ENCODE measurements at regions not wholly inside any gene's neighbourhood (a gene's known extent, or its start where the extent isn't known, plus 50 kb on each side); places are given as distances from the start of the nearest gene placed in this dataset.

- TF ChIP-seq ZNF652 (CRISPR knock-in tag; IDR thresholded peaks at IDR 0.05; ENCODE audit: borderline replicate concordance, low read depth) (no peak), IKZF1 (IDR thresholded peaks at IDR 0.05) (no peak), LRRFIP1 (CRISPR knock-in tag; conservative IDR thresholded peaks at IDR 0.05) (no peak), MTERF4 (CRISPR knock-in tag; IDR thresholded peaks at IDR 0.05) (no peak), FOXK2 (IDR thresholded peaks at IDR 0.05) (no peak), MXD3 (CRISPR knock-in tag; IDR thresholded peaks at IDR 0.05) (no peak), CEBPB (IDR thresholded peaks at IDR 0.05; ENCODE audit: borderline replicate concordance, low read depth, low read length) (peak; percentile 41; the same call in 1 of the 2 replicates), PRPF4 (IDR thresholded peaks at IDR 0.05; ENCODE audit: low read depth, low read length, poor library complexity, severe bottlenecking) (no peak), BATF2 (CRISPR knock-in tag; IDR thresholded peaks at IDR 0.05) (no peak)
- FAIRE-seq (no peak), ATAC-seq (no peak), DNase-seq (ENCODE audit: low spot score) (no peak)
- Histone ChIP-seq H3K27ac (ENCODE audit: extremely low read length, insufficient read depth, low read length) (no peak overlapping the region), H4K20me1 (ENCODE audit: insufficient read depth, low read length) (no peaks in the 10 kb centered on the region), H3K9ac (ENCODE audit: insufficient read depth, low read depth, low read length) (no peak overlapping the region), H2AFZ (ENCODE audit: low read length) (no peak overlapping the region), H3K79me2 (ENCODE audit: insufficient read depth, low read length) (no peaks in the 10 kb centered on the region), H3K27me3 (ENCODE audit: control insufficient read depth in 1 of 2, insufficient read depth in 2 of 2, low read length in 2 of 2) (no peaks in the 10 kb centered on the region), H3K4me1 (ENCODE audit: insufficient read depth, low read length) (no peaks in the 10 kb centered on the region; the same call in 1 of the 2 replicates), H3K4me2 (ENCODE audit: low read depth, low read length) (no peak overlapping the region), H3K4me3 (replicated peaks in 1 of 3; ENCODE audit: insufficient read depth in 1 of 3, low read depth in 2 of 3, low read length in 3 of 3) (no peak overlapping the region), H3K9me3 (ENCODE audit: low read length) (no peaks in the 10 kb centered on the region), H3K36me3 (replicated peaks in 1 of 2; ENCODE audit: control insufficient read depth in 1 of 2, insufficient read depth in 2 of 2, low read length in 2 of 2) (no peaks in the 10 kb centered on the region)
- ChIA-PET CTCF (ENCODE audit: low intra/inter-chr PET ratio, low total read pairs) (no interaction called here), POLR2A (no interaction called here)
- intact Hi-C loops (cut with micrococcal nuclease; ENCODE audit: unreplicated experiment) (no loop called here), in situ Hi-C loops (cut with HindIII; ENCODE audit: extremely low pct_ligation_motif_present, low pct_unique_long_range_greater_than_20kb) (no loop called here)
- BruUV-seq (replicated peaks), result no TSS peak
Measured at GRCh38 chr1:218617986-218618385, 272.9 kb downstream of the TGFB2 start.

All from HepG2 (cell line).